HL-60 (cell line): ENCODE measurements at regions not wholly inside any gene's neighbourhood (a gene's known extent, or its start where the extent isn't known, plus 50 kb on each side); places are given as distances from the start of the nearest gene placed in this dataset.

Source experiments
- DNase-seq, 2 experiments: peaks; one replicate each; pipeline ENCODE4 v3.0.0-alpha.2; 2010 to 2020; ENCODE audit warnings: low read depth in 1 of 2, low spot score in 1 of 2
- H3K27ac ChIP-seq: fragments of 250-450 bp; sonication (Bioruptor Pico); replicated peaks from 2 replicates; pipeline ENCODE4 v1.5.1; 2020; ENCODE audit warnings: mild to moderate bottlenecking, moderate library complexity
- H3K27me3 ChIP-seq: fragments of 250-450 bp; sonication (Bioruptor Pico); 2 replicates; pipeline ENCODE4 v1.5.1; 2021; ENCODE audit warnings: mild to moderate bottlenecking, moderate library complexity; ENCODE audit not compliant: insufficient read depth, poor library complexity, severe bottlenecking
- H3K4me3 ChIP-seq: replicated peaks from 2 replicates; pipeline ENCODE4 v1.5.1; 2011; ENCODE audit warnings: mild to moderate bottlenecking, control low read depth, low read length; ENCODE audit not compliant: insufficient read depth
- CTCF ChIP-seq: IDR thresholded peaks from one replicate; pipeline ENCODE4 v1.5.1; 2011; ENCODE audit warnings: low read length, control low read depth, inconsistent platforms; ENCODE audit not compliant: insufficient read depth
- GABPA ChIP-seq: IDR thresholded peaks from 2 replicates; pipeline ENCODE4 v1.6.1; 2012; ENCODE audit warnings: low read depth
- POLR2AphosphoS5 ChIP-seq: IDR thresholded peaks from 2 replicates; pipeline ENCODE4 v1.6.1; 2012; ENCODE audit warnings: low read depth
- REST ChIP-seq: IDR thresholded peaks from 2 replicates; pipeline ENCODE4 v1.6.1; 2012; ENCODE audit warnings: low read depth; ENCODE audit not compliant: insufficient replicate concordance
- SPI1 ChIP-seq: IDR thresholded peaks from 2 replicates; pipeline ENCODE4 v1.6.1; 2012; ENCODE audit warnings: low read depth, mild to moderate bottlenecking, borderline replicate concordance

GRCh38 chr15:69891070-69891536 is 206.6 kb downstream of the TLE3 start:
- Histone ChIP-seq H3K27ac (no peak overlapping the region), H3K27me3 (no peaks in the 10 kb centered on the region), H3K4me3 (no peak overlapping the region)
- no peak for TF ChIP-seq REST
- TF ChIP-seq POLR2AphosphoS5 = no peak
- no peak for TF ChIP-seq SPI1
- no peak for TF ChIP-seq CTCF
- TF ChIP-seq GABPA = no peak
- no peak for DNase-seq

- DNase-seq = no peak
- H3K27ac ChIP-seq = no peak overlapping the region
- H3K4me3 ChIP-seq = no peak overlapping the region
- no peak for TF ChIP-seq SPI1
- no peak for TF ChIP-seq POLR2AphosphoS5
- TF ChIP-seq REST = no peak
- no peak for TF ChIP-seq CTCF
- no peak for TF ChIP-seq GABPA
- H3K27me3 ChIP-seq = no peaks in the 10 kb centered on the region
Measured at GRCh38 chr15:69891606-69892005, 206.1 kb downstream of the TLE3 start.

GRCh38 chr15:69892351-69892750 is 205.4 kb downstream of the TLE3 start:
- TF ChIP-seq POLR2AphosphoS5 = no peak
- no peak for TF ChIP-seq CTCF
- no peak for TF ChIP-seq REST
- TF ChIP-seq GABPA = no peak
- TF ChIP-seq SPI1 = no peak
- H3K4me3 ChIP-seq = no peak overlapping the region
- no peak overlapping the region for H3K27ac ChIP-seq
- no peak for DNase-seq
- H3K27me3 ChIP-seq = no peaks in the 10 kb centered on the region
